Smooth muscle cell (in vitro differentiated cells): ENCODE measurements at regions not wholly inside any gene's neighbourhood (a gene's known extent, or its start where the extent isn't known, plus 50 kb on each side); places are given as distances from the start of the nearest gene placed in this dataset.

Source experiments
- DNase-seq: peaks from one replicate; lab custom pipeline; 2025; ENCODE audit not compliant: unreplicated experiment; lab: John Stamatoyannopoulos, UW
- H2AFZ ChIP-seq: fragments of 200-600 bp; sonication (generic); 2 replicates; pipeline ENCODE4 v1.6.0; 2016; ENCODE audit warnings: antibody characterized with exemption, low read depth, mild to moderate bottlenecking
- H3F3A ChIP-seq: fragments of 200-600 bp; sonication (generic); 2 replicates; pipeline ENCODE4 v1.6.0; 2017; ENCODE audit warnings: antibody characterized with exemption, low read depth
- H3K27ac ChIP-seq: fragments of 200-600 bp; sonication (generic); 2 replicates; pipeline ENCODE4 v1.5.1; 2016; ENCODE audit warnings: low read depth, mild to moderate bottlenecking
- H3K27me3 ChIP-seq: fragments of 200-600 bp; sonication (generic); 2 replicates; pipeline ENCODE4 v1.6.1; 2016; ENCODE audit warnings: low read depth, mild to moderate bottlenecking
- H3K36me3 ChIP-seq: fragments of 200-600 bp; sonication (generic); 2 replicates; pipeline ENCODE4 v1.5.1; 2016; ENCODE audit warnings: low read depth
- H3K4me1 ChIP-seq: fragments of 200-600 bp; sonication (generic); 2 replicates; pipeline ENCODE4 v1.5.1; 2016; ENCODE audit warnings: low read depth
- H3K4me2 ChIP-seq: fragments of 200-600 bp; sonication (generic); 2 replicates; pipeline ENCODE4 v1.6.0; 2016; ENCODE audit warnings: mild to moderate bottlenecking
- H3K4me3 ChIP-seq: fragments of 200-600 bp; sonication (generic); 2 replicates; pipeline ENCODE4 v1.5.1; 2016; ENCODE audit warnings: mild to moderate bottlenecking
- H3K79me2 ChIP-seq: fragments of 200-600 bp; sonication (generic); 2 replicates; pipeline ENCODE4 v1.6.0; 2016; ENCODE audit warnings: low read depth, mild to moderate bottlenecking
- H3K9ac ChIP-seq: fragments of 200-600 bp; sonication (generic); 2 replicates; pipeline ENCODE4 v1.6.0; 2016; ENCODE audit warnings: low read depth
- H3K9me3 ChIP-seq: fragments of 200-600 bp; sonication (generic); replicated peaks from 2 replicates; pipeline ENCODE4 v1.5.1; 2016; ENCODE audit warnings: low read depth
- H4K20me1 ChIP-seq: fragments of 200-600 bp; sonication (generic); 2 replicates; pipeline ENCODE4 v1.6.0; 2016; ENCODE audit warnings: low read depth
- CTCF ChIP-seq: fragments of 200-600 bp; sonication (generic); IDR thresholded peaks from 2 replicates; pipeline ENCODE4 v1.5.1; 2017; ENCODE audit warnings: borderline replicate concordance, mild to moderate bottlenecking, antibody characterized with exemption; ENCODE audit not compliant: insufficient read depth, poor library complexity, severe bottlenecking
- WGBS: methylation state at CpG from one replicate; pipeline ENCODE4 v1.1.7; 2016; ENCODE audit warnings: low lambda C conversion rate; 5-methylcytosine and 5-hydroxymethylcytosine counted together

- H2AFZ ChIP-seq = no peak overlapping the region
- H4K20me1 ChIP-seq = no peaks in the 10 kb centered on the region
- no peaks in the 10 kb centered on the region for H3K4me1 ChIP-seq
- WGBS = 58% methylated on average over 1 of the region's 1 CpG
- DNase-seq = no peak
- H3K79me2 ChIP-seq = no peaks in the 10 kb centered on the region
- H3K4me3 ChIP-seq = no peak overlapping the region
- no peak overlapping the region for H3K4me2 ChIP-seq
- no peaks in the 10 kb centered on the region for H3K27me3 ChIP-seq
- no peaks in the 10 kb centered on the region for H3K36me3 ChIP-seq
- no peak for TF ChIP-seq CTCF
- no peak overlapping the region for H3K27ac ChIP-seq
- no peak overlapping the region for H3K9ac ChIP-seq
- no peaks in the 10 kb centered on the region for H3F3A ChIP-seq
- no peaks in the 10 kb centered on the region for H3K9me3 ChIP-seq
Measured at GRCh38 chr3:162774613-162775100, 1278.0 kb downstream of the OTOL1 start.

- no peaks in the 10 kb centered on the region for H3K4me1 ChIP-seq
- H4K20me1 ChIP-seq = no peaks in the 10 kb centered on the region
- H3K27me3 ChIP-seq = no peaks in the 10 kb centered on the region
- H3K36me3 ChIP-seq = no peaks in the 10 kb centered on the region
- 67% methylated on average over 3 of the region's 3 CpGs for WGBS
- H3K27ac ChIP-seq = no peak overlapping the region
- H3K9ac ChIP-seq = no peak overlapping the region
- no peak overlapping the region for H2AFZ ChIP-seq
- no peaks in the 10 kb centered on the region for H3K79me2 ChIP-seq
- H3K4me2 ChIP-seq = no peak overlapping the region
- H3K4me3 ChIP-seq = no peak overlapping the region
- TF ChIP-seq CTCF = no peak
- H3K9me3 ChIP-seq = no peaks in the 10 kb centered on the region
- H3F3A ChIP-seq = no peaks in the 10 kb centered on the region
- DNase-seq = no peak
Measured at GRCh38 chr3:162776148-162776547, 1279.5 kb downstream of the OTOL1 start.

GRCh38 chr3:162777118-162777517, 1280.5 kb downstream of the OTOL1 start:
- Histone ChIP-seq H3K4me1 (no peaks in the 10 kb centered on the region), H4K20me1 (no peaks in the 10 kb centered on the region), H3K27me3 (no peaks in the 10 kb centered on the region), H3K36me3 (no peaks in the 10 kb centered on the region), H3K27ac (no peak overlapping the region), H3K9ac (no peak overlapping the region), H3F3A (no peaks in the 10 kb centered on the region), H3K9me3 (no peaks in the 10 kb centered on the region), H3K79me2 (no peaks in the 10 kb centered on the region), H3K4me3 (no peak overlapping the region), H3K4me2 (no peak overlapping the region), H2AFZ (no peak overlapping the region)
- no peak for TF ChIP-seq CTCF
- 97% methylated on average over 1 of the region's 1 CpG for WGBS
- DNase-seq = no peak

- no peak overlapping the region for H3K27ac ChIP-seq
- H3F3A ChIP-seq = no peaks in the 10 kb centered on the region
- no peak for TF ChIP-seq CTCF
- H3K79me2 ChIP-seq = no peaks in the 10 kb centered on the region
- no peaks in the 10 kb centered on the region for H3K27me3 ChIP-seq
- no peak overlapping the region for H3K4me2 ChIP-seq
- no peaks in the 10 kb centered on the region for H4K20me1 ChIP-seq
- H3K9me3 ChIP-seq = no peaks in the 10 kb centered on the region
- H3K4me3 ChIP-seq = no peak overlapping the region
- no peaks in the 10 kb centered on the region for H3K4me1 ChIP-seq
- H3K36me3 ChIP-seq = no peaks in the 10 kb centered on the region
- no peak for DNase-seq
- no peak overlapping the region for H2AFZ ChIP-seq
- no peak overlapping the region for H3K9ac ChIP-seq
Measured at GRCh38 chr3:162780313-162780712, 1283.7 kb downstream of the OTOL1 start.
